Endothelial cell of umbilical vein (primary cell): ENCODE measurements at regions not wholly inside any gene's neighbourhood (a gene's known extent, or its start where the extent isn't known, plus 50 kb on each side); places are given as distances from the start of the nearest gene placed in this dataset.

Experiments used
- CTCF ChIP-seq, 2 donors: IDR thresholded peaks; 1 replicate in 1 of 2; 2 replicates in 1 of 2; pipeline ENCODE4 v1.5.1; 2011; ENCODE audit warnings: low read length in 2 of 2, mild to moderate bottlenecking in 2 of 2, moderate library complexity in 2 of 2, control low read depth in 1 of 2, inconsistent platforms in 1 of 2, low read depth in 1 of 2; ENCODE audit not compliant: insufficient read depth in 1 of 2; ENCODE audit errors: extremely low read depth in 1 of 2
- POLR2AphosphoS5 ChIP-seq: IDR thresholded peaks from 2 replicates; pipeline ENCODE4 v1.6.1; 2012; ENCODE audit warnings: low read depth, mild to moderate bottlenecking, control low read depth, low read length, moderate library complexity; ENCODE audit not compliant: insufficient read depth

GRCh38 chr5:43804041-43804440 lies 201.1 kb downstream of the NNT start:
- no peak for TF ChIP-seq CTCF (IDR thresholded peaks at IDR 0.05; ENCODE audit: extremely low read depth in 1 of 2, insufficient read depth in 1 of 2, low read depth in 1 of 2, low read length in 2 of 2)
- TF ChIP-seq POLR2AphosphoS5: no peak
